ENCODE measurements at regions not wholly inside any gene's neighbourhood (a gene's known extent, or its start where the extent isn't known, plus 50 kb on each side); places are given as distances from the start of the nearest gene placed in this dataset.
"Not testable (repeated sequence)": the region's sequence is repeated elsewhere in the genome, so short reads cannot be mapped to it uniquely, and the experiment has no call there.

DNA sequence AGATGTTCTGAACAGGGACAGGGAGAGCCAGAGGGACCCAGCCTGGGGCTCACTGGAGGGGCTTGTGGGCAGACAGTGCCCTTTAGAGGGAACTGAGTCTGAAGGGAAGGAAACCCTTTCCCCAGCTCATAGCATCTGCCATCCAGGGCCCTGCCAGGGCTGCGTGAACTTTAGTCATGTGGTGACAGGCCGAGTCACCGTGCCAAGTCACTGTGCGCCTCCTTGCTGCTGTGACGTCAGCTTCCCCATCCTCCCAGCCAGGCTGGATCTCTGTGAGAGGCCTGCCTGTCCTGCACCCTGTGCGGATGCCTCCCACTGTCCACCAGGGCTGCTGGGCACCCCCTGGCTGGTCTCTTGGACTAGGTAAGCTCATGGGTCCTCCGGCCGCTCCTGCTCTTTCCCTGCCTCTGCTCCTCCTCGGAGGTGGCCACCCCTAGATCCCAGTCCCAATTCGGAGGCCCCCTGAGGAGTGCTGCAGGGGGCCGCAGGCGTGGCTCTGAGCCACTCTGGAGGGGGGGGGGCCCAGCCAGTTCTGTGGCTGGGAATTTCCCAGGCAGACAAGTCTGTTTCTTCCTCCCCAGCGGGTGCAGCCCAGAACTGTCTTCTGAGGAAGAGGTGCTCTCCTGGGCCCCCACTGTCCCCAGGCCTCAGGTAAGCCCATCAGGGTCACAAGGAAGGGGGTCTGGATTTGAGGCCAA lies 3080.9 kb downstream of the RPIA start:
- not testable (repeated sequence) for TF ChIP-seq POLR2A (IDR thresholded peaks at IDR 0.05)
- TF ChIP-seq, protein P1, sequence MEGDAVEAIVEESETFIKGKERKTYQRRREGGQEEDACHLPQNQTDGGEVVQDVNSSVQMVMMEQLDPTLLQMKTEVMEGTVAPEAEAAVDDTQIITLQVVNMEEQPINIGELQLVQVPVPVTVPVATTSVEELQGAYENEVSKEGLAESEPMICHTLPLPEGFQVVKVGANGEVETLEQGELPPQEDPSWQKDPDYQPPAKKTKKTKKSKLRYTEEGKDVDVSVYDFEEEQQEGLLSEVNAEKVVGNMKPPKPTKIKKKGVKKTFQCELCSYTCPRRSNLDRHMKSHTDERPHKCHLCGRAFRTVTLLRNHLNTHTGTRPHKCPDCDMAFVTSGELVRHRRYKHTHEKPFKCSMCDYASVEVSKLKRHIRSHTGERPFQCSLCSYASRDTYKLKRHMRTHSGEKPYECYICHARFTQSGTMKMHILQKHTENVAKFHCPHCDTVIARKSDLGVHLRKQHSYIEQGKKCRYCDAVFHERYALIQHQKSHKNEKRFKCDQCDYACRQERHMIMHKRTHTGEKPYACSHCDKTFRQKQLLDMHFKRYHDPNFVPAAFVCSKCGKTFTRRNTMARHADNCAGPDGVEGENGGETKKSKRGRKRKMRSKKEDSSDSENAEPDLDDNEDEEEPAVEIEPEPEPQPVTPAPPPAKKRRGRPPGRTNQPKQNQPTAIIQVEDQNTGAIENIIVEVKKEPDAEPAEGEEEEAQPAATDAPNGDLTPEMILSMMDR (IDR thresholded peaks at IDR 0.05): not testable (repeated sequence)
